GM12891 (cell line): ENCODE measurements at regions not wholly inside any gene's neighbourhood (a gene's known extent, or its start where the extent isn't known, plus 50 kb on each side); places are given as distances from the start of the nearest gene placed in this dataset.

Source experiments
- PAX5 ChIP-seq: IDR thresholded peaks from 2 replicates; pipeline ENCODE4 v1.6.1; 2011; ENCODE audit warnings: low read length, moderate library complexity, mild to moderate bottlenecking; ENCODE audit not compliant: insufficient read depth, severe bottlenecking
- POLR2A ChIP-seq: IDR thresholded peaks from 2 replicates; pipeline ENCODE4 v1.6.1; 2011; ENCODE audit warnings: low read depth, low read length, control low read depth
- POLR2AphosphoS5 ChIP-seq: IDR thresholded peaks from 2 replicates; pipeline ENCODE4 v1.6.1; 2011; ENCODE audit warnings: low read depth, low read length, control low read depth
- TAF1 ChIP-seq: IDR thresholded peaks from 2 replicates; pipeline ENCODE4 v1.6.1; 2011; ENCODE audit warnings: low read depth, low read length, control low read depth

DNA sequence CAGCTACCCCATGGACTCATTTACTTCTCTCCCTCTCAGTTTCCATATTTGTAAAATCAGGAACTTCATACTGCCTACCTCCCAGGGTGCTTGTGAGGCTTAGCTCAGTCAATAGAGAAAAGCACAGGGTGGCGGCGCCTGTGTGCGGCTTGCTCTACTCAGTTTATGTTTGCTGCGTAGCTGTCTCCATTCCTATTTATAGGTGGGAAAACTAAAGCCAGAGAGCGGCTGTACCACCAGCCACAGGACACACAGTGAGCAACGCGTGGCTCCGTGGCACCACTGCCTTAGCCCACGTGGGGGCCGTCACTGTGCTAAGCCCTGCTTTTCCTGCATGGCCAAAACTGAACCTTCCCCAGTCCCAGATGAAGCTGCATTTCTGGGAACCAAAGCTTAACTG lies 292.4 kb downstream of the TEX29 start:
- no peak for TF ChIP-seq POLR2AphosphoS5
- no peak for TF ChIP-seq POLR2A
- TF ChIP-seq PAX5, result no peak
- TF ChIP-seq TAF1, result no peak
